ENCODE measurements at regions not wholly inside any gene's neighbourhood (a gene's known extent, or its start where the extent isn't known, plus 50 kb on each side); places are given as distances from the start of the nearest gene placed in this dataset.

- DNase-seq (ENCODE audit: low read depth), result no peak
These were observed 515.2 kb upstream of the SULF2 start for GRCh38 chr20:48300529-48300928.

DNA sequence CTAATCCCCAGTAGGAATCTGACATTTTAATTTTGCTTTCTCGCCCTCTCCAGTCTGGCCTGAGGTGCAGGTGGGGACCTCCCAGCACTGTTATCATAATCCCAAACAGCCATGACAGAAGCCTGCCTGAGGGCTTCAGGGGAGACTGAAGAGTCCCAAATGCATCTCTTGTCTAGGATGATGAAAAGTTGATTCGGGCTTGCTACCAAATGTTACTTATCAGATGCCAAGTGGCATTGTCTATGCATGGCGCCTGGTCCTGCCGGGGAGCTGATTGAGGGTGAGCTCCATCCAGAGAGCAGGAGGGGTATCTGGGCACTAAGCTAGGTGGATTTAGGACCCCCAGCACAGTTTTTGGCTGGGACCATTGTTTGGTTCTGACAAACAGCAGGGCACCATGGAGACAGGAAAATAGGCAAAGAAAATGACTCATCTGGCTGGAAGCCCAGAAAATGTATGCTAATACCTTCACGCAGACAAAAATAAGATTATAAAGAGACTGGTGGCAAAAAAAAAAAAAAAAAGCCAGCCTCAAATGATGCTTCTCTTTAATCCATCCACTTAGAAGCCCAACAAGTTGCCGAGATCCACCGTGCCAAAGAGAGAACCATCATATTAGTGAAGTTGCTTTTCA is 513.7 kb upstream of the SULF2 start:
- DNase-seq (ENCODE audit: low read depth), result peak; percentile 88

DNA sequence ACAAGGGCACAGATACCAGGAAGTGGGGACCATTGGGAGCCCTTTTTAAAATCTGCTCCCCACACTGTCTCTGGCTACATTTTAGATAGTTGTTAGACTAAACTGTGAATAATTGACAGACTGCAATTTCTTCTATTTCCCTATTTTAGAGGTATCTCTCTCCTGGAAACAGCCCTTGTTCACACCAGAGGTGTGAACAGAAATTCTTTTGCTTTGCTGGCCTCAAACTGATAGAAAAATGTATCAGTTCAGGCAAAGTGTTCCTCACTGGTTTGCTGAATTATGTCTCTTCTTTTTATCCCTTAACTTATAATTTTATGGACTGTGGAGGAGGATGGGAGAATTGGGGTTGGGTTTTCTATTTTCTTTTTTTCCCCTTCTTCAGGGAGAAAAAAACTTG is 513.2 kb upstream of the SULF2 start:
- no peak for DNase-seq (ENCODE audit: low read depth)

GRCh38 chr20:48295966-48296421 is 510.7 kb upstream of the SULF2 start:
- peak; percentile 51 for DNase-seq (ENCODE audit: low read depth)

GRCh38 chr20:48295445-48295903 is 510.2 kb upstream of the SULF2 start:
- DNase-seq (ENCODE audit: low read depth), result peak; percentile 91

DNA sequence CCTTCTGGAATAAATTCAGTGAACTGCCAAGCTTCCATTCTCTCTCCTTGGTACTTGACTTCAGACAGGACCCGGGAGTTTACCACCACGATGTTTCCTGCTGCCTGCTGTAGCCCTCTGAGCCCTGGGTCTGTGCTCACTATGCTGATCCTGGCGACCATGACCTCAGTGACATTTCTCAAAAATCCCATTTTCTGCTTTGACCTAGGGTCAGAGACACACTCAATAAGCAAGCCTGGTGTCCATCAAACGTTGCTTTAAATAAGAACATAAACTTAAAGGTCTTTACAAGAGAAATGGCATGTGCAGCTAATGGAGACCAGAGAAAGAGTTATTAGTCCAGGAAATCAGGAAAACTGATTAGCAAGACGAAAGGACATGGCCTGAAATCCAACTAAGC is 509.7 kb upstream of the SULF2 start:
- DNase-seq (ENCODE audit: low read depth), result no peak

GRCh38 chr20:48294196-48294595 is 508.9 kb upstream of the SULF2 start:
- peak; percentile 49 for DNase-seq (ENCODE audit: low read depth)

- no peak for DNase-seq (ENCODE audit: low read depth)
These were observed 508.4 kb upstream of the SULF2 start for GRCh38 chr20:48293671-48294070.

DNA sequence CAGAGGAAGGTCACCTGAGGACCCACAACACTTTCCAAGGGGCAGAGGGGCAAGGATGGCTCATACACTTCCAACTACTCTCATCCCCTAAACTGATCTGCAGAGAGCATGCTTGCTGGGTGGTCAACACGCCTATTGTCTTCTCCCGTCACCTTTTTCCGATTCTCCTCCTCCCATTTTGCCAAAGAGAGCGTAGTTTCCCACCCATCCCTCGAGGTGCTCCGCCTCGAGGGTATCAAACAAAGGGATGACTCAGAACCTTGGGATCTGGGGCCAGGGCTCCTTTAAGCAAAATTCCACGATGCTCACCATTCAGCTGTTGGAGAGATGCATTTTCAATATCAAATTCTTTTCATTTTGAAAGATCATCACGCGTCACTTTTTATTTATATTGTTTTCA is 507.5 kb upstream of the SULF2 start:
- DNase-seq (ENCODE audit: low read depth), result no peak

DNA sequence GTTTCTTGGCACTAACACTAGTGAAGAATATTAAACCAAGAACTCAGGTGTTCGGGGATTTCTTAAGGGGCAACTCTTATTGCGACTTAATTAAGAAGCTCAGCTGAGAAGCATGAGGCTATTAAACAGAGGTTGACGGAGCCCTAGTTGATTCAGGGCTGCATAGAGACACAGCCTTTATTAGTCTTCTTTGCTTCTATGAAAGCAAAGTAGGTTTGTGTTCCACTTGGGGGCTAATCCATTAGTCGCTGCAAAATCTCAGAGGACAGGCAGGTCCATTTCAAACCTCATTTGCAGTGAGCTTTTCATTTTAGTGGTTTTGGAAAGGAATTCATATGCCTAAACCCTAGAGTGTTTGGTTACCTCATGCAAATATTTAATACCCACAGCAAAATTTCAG is 506.6 kb upstream of the SULF2 start:
- no peak for DNase-seq (ENCODE audit: low read depth)

GRCh38 chr20:48288930-48289507 is 503.7 kb upstream of the SULF2 start:
- DNase-seq (ENCODE audit: low read depth), result no peak

DNA sequence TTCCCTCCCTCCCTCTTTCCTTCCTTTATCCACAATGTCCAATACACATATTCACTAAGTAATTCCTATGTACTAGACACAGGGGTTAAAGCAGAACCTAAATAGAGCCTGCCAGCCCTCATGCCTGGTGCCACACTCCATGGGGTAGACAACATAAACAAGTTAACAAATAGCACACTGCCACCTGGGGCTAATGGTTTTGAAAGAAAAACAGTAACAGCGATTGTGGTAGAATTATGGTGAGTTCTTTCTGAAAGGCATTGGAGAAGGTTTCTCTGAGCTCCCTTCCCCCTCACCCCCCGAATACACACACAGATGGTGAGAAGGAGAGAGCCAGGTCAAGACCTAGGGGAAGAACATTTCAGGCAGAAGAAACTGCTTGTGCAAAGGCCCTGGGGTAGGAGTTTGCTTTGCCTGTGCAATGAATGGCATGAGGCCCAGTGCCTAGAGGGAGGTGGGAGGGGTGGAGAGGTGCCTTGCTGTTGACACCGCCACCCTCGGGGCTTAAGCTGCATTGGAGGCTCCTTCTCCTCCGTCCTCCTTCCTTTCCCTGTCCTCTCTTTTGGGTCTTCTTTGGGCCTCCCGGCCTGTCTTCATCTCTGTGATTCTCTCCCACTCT is 502.4 kb upstream of the SULF2 start:
- no peak for DNase-seq (ENCODE audit: low read depth)

DNA sequence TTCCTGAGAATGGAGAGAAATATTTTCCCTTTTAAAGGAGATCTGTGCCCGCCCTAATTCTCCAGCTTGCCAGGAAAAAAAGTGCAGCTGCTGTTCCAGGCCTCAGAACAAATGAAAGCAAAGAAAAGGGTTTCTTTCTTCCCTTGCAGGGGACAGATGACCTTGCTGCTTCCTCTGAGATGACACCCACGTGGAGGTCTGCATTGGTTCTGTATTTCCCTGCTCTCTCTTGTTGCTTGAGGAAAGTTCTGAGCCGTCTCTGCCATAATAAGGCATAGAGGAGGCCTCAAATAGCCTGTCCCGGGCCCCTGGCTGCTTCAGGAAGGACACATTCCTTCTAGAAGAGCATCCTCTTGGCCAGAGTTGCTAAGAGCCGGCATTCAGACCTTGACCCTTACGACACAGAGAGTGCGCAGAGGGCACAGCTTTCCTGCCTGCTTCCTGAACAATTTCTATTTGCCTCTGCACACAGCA is 501.8 kb upstream of the SULF2 start:
- peak; percentile 17 for DNase-seq (ENCODE audit: low read depth)

- no peak for DNase-seq (ENCODE audit: low read depth)
These were observed 501.3 kb upstream of the SULF2 start for GRCh38 chr20:48286601-48287000.

DNA sequence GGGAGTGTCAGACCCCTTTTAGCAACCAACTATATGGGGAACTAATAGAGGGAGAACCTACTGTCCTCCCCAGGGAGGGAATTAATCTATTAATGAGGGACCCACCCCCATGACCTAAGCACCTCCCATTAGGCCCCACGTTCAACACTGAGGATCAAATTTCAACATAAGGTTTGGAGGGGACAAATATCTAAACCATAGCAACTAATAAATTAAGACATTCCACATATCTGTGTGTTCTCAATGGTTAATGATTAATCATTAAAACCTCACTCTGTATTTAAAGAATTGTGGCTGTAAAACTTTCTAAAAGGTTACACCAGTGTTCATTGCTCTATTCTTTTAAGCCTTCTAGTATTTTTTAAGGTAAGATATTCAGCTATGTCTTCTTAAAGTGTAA is 500.4 kb upstream of the SULF2 start:
- DNase-seq (ENCODE audit: low read depth), result no peak

GRCh38 chr20:48284837-48285236 is 499.6 kb upstream of the SULF2 start:
- DNase-seq (ENCODE audit: low read depth), result no peak

DNA sequence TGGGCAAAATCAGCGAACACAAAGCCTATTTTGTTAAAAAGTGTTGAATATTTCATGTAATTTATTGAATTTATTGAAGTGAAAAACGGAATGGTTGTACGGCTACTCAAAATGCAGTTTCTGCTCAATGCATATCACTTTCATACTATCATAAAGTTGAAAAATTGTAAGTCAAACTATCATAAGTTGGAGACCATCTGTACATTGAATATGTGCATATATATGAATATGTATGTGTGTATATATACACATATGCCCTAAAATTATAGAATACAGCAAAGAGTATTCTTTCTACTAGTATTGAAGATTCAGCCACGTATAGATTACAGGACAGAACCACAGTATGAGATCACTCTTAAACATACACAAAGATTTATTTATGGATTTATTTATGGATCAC is 499.0 kb upstream of the SULF2 start:
- no peak for DNase-seq (ENCODE audit: low read depth)

- peak; percentile 75 for DNase-seq (ENCODE audit: low read depth)
These were observed 498.3 kb upstream of the SULF2 start for GRCh38 chr20:48283470-48284110.

DNA sequence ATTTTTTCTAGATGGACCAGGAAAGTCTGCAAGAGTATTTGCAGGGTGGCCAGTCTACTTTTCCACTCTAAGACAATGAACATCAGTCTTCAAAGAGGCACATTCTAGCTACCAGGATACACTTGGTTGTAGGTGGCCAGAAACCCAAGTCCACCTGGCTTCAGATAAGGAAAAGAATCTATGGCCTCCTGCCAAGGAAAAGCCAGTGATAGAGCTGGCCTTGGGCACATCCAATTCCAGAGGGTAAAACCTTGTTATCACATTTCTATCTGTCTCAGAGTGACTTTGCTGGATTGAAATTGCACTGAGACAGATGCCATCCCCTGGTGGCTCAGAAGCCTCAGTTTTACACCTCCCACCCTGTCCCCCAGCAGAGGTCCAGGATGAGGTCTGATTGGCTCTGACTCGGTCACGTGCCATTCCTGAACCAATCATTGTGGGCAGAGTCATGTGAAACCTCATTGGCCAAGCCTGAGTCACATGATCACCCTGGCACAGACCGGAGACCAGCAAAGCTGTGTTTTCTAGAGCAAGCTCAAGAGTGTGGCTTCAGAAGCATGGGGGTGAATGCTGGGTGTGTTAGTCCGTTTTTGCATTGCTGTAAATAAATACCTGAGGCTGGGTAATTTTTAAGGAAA is 497.4 kb upstream of the SULF2 start:
- DNase-seq (ENCODE audit: low read depth), result no peak

- DNase-seq (ENCODE audit: low read depth), result no peak
These were observed 496.2 kb upstream of the SULF2 start for GRCh38 chr20:48281501-48281900.

DNA sequence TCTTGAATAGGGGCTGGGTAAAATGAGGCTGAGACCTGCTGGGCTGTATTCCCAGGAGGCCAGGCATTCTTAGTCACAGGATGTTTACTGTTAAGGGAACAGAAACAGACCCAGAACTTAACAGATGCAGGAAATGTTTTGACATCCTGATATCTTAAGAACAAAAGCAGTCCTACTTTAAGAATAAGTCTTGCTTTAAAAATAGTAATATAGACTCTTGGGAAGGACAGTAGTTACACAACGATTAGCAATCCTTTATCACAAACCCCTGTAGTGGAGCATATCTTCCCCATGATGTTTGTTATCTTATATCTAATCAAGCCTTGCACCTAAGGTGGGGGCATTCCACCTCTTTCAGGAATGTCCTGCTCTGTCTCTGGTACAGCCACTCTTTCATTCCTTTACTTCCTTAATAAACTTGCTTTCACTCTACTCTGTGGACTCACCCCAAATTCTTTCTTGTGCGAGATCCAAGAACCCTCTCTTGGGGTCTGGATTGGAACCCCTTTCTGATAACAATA is 493.7 kb upstream of the SULF2 start:
- DNase-seq (ENCODE audit: low read depth), result no peak

- DNase-seq (ENCODE audit: low read depth), result no peak
These were observed 492.0 kb upstream of the SULF2 start for GRCh38 chr20:48277266-48277665.
